Activated T-cell treated with anti-CD3 and anti-CD28 coated beads for 1 hour (primary cell): ENCODE measurements at regions not wholly inside any gene's neighbourhood (a gene's known extent, or its start where the extent isn't known, plus 50 kb on each side); places are given as distances from the start of the nearest gene placed in this dataset.

Experiments used
- DNase-seq: peaks from one replicate; pipeline ENCODE4 v3.0.0-alpha.2; 2020; ENCODE audit warnings: low read depth

DNA sequence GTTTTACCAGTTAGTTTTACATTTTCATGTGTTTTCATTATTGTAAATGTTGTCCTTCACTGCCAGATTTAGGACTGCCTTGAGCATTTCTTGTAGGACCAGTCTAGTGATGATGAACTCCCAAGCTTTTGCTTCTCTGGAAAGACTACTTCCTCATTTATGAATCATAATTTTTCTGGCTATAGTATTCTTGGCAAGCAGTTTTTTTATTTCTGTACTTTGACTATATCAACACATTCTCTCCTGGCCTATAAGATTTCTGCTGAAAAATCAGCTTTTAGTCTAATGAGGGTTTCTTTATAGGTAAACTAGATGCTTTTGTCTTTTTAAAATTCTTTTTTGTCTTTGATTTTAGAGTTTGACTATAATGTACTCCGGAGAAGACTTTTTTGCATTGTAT lies 256.8 kb upstream of the GRAMD2B start:
- no peak for DNase-seq

DNA sequence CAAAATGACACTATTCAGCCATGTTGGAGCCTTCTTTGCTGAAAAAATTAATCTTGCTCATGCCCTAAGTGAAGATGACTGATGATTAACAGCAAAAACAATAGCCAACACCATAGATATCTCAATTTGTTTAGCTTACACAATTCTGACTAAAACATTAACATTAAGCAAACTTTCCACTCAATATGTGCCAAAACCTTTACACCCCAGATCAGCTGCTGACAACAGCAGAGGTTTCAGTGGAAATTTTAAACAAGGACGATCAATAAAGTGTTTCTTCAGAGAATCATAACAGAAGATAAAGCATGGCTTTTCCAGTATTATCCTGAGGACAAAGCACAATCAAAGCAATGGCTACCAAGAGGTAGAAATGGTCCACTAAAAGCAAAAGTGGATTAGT lies 254.4 kb upstream of the GRAMD2B start:
- DNase-seq, result no peak

DNA sequence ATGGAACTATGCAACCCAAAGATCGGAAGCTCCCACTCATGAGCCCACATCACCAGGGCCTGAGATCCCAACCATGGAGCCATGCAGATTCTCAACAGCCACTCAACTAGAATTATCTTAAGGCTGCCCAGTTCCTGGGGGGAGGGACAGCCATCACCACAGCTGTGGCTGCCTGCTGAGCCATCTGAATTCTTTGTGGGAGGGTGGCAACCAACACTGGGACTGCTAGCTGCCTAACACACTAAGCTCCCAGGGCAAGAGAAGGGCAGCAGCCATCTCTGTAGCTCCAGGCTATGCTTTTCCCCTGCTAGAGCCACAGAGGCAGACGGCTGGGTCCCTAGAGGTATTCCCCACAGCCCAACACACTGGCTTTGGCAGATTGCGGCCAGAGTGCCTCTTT lies 251.3 kb upstream of the GRAMD2B start:
- DNase-seq, result no peak

DNA sequence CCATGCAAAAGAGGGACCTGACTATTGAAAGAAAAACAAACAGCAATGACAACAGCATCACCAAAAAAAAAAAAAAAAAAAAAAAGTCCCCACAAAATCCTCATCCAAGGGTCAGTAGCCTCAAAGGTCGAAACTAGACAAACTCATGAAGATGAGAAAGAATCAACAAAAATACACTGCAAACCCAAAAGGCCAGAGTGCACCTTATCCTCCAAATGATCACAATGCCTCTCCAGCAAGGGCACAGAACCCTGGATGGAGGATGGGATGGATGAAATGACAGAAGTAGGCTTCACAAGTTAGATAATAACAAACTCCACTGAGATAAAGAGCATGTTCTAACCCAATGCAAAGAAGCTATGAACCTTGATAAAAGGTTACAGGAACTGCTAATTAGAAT lies 250.4 kb upstream of the GRAMD2B start:
- no peak for DNase-seq

DNA sequence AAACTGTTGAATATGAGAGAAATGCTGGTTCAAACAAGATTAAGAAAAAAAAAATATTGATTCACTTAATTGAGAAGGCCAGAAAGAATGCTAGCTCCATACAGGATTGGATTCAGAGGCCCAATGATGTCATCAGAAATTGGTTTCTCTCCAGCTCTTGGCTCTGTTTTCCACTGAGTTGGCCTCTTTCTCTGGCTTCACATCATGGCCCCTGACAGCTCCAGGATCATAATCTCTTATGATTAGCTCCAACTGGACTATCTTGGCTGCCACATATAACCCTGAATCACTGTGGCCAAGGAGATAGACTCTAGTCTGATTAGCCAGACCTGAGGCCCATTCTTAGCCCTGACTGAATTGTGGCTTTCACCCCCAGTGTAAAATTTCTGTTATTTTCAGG lies 244.7 kb upstream of the GRAMD2B start:
- no peak for DNase-seq

DNA sequence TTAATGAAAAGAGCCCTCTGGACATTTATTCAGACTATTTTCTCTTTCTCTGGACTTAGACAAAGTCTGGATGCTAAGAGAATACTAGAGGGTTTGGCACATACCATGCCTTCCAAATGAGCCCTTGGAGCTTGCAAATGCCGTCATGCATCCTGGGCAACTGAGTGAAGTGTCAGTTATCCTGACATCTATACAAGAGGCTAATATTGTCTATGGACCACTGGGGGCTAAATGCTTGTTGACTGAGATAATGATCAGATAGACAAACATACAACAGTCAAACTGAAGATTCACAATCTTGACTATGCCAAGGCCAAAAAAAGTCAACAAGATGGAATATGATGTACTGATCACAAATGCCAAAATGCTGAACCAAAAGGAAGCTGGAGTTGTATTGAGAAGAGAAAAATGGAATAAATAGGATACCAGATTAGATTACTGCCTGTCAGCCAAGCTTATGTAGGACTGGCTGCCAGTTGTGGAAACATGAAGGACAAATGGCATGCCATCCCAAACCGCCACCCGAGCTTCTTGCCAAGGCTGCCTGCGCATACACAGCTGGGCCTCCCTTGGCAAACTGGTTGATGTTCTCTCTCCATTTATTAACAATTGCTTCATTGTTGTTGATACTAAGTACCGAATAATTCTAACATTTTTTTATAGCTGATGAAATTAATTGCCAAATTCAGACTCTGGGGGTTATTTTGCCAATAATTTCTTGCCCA lies 240.1 kb upstream of the GRAMD2B start:
- no peak for DNase-seq

DNA sequence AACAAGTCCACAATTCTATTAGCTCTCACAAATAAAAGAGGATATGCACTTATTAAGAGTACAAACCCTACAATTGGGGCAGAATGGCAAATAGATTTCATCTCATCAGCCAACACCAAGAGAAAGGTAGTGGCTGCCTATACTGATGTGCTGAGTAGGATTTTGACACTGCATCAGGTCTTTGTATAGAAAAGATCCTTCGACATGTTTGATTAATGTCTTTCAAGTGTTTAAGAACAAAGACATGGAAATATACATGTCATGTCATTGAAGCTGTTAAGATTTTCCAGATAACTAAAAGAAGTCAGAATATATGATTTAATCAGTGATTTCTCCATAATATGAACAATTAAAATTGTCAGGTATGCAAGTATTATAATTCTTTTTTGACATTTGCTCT lies 238.7 kb upstream of the GRAMD2B start:
- DNase-seq, result no peak

DNA sequence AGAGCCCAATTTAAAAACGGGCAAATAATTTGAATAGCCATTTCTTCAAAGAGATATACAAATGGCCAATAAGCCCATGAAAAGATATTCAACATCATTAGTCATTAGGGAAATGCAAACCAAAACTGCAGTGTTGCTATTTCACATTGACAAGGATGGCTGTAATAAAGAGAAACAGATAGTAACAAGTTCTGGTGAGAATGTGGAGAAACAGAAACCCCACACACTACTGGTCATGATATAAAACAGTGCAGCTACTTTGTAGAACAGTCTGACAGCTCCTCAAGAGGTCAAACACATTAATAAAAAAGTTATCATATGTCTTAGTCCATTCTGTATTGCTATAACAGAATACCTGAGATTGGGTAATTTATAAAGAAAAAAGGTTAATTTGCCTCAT lies 237.0 kb upstream of the GRAMD2B start:
- DNase-seq, result no peak

DNA sequence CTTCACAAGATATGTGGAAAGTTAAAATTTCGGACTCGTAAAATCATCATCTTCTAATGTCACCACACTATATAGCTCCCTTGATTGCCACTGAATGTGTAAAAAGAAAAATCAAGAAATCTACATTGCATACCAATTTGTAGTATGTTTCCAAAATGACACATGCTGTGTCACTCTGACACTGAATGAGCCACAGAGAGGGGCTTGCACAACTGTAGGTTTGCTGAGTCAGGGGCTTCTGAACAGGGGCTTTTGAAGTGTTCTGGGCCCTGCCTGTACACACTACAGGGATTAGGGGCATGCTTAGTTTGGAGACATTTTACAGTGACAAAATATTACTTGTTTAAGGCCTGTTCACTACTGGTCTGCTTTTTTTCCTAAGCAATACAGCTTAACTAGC lies 234.4 kb upstream of the GRAMD2B start:
- DNase-seq, result no peak

DNA sequence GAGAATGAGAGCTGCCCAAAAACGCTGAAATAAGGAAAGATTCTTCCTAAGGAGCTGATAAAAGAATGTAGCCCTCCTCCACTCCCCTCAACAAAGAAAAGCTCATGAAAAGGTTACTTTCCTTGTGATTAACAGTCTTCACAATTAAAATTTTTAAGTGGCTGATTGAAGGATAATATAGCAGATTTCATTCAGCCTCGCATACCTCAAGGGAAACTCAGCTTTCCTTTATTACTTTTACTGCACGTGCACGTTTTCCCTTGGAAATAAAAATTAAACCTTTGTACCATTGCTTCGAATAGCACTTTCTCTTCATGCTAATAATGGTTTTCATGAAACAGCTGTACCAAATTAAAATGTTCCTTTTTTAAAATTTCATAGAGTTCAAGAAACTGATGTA lies 234.0 kb upstream of the GRAMD2B start:
- no peak for DNase-seq

DNA sequence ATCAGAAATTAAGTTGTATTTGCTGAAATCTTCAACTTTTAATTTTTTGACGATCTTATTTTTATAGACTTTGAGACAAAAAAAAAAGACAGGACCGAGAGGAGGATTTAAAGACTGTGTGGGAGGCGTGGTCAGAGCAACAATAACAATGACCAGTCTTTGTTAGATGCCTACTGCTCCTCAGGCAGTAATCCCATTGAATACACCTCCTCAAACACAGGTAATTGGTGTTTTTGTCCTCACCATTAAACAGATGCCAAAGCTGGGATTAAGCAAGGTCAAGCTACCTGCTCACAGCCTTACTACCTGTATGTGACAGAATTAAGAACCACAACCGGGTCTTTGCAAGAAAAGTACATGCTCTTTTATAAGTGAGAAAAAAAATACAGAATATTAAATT lies 233.3 kb upstream of the GRAMD2B start:
- no peak for DNase-seq

DNA sequence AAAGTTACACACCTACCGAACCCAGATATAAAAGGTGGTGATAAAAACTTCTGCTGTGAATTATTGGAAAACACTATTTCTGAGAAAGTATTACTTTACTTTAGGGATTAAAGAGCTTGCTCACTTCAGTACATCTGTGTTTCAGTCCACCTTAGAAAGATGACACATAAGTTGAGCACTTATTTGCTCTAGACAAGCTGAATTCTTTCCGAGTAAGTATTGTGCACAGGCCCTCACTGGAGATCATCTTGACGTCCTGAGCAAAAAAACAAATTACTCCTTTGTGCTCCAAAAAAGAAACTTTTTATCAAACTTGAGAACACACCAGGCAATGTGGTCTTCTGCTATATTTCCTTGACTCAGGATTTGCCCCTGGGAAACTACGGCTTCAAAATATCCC lies 231.0 kb upstream of the GRAMD2B start:
- no peak for DNase-seq

DNA sequence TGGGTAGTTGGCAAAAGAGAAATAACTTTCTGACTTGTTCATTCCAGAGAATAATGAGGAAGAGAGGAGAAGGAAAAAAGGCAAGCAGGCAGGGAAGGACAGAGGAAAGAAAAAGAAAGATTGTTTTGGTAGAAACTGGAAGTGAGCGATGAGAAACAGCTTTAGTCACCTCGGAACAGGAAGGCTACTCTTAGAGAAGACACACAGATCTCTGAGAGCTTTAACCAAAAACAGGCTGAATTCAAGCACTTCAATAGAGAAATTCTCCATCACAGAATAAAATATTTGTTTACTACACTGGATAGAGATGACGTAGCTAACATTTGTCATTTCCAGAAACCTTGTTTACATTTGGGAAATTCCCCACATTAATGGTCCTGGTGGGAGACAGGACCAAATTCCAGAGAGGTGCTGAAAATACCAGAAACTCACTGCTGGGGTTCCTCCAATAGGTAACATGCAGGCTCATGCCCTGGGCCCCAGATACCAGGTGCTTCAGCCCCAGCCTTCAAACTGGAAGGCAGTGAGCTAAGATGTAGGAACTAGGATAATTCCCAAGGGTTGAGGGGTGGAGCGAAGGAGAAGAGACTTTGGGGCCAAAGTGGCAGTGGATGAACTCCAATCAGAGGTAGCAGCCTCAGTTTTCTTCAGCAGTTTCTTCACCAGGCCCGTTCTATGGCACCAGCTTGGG lies 227.7 kb upstream of the GRAMD2B start:
- DNase-seq, result no peak

DNA sequence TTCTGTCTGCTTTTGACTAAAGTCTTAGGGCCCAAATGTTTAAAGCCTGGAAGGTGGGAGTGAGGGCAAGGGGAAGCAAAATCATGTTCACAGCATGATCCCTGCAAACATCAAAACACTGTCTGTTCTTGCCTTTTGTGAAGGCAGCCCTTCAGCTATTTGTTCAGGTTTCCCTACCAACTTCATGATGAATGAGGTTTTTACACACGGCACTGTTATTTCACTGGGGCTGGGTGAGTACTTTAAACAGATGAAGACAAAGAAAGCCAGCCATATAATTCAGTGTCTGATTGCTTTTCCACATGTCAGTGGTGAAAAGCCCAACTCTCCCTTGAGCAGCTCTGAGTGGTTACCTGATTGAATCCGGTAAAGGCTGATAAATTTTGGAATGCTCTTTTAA lies 224.7 kb upstream of the GRAMD2B start:
- DNase-seq, result no peak

DNA sequence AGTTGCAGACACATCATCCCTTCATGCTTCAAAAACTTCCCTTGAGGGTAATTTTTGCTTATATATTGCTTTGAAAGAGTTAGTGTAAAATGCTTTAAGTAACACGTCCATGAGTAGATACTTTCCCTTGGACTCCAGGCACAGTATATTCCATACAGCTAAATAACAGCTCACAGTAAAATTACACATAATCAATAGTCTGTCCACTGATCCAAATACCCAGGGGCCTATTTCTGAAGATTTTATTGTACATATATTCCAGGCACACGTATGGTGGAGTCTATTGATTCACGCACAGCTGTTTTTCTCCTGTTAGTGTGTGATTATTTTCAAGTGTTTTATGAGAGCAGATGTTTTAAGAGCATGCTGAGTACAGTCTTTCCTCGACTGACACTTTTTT lies 223.7 kb upstream of the GRAMD2B start:
- DNase-seq, result no peak

DNA sequence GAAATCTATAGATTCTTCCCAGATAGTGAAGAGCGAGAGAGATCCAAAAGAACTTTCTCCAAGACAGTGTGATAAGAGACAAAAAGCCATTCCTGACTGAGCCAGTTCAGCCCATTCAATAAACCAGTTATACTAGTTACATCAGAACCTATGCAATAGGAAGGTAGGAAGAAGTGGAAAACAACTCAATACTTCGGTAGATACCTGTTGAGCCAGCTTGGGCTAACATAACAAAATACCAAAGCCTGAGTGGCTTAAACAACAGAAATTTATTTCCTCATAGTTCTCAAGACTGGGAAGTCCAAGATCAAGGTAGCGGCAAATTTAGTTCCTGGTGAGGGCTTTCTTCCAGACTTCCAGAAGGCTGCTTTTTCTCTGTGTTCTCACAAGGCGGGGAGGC lies 214.5 kb upstream of the GRAMD2B start:
- DNase-seq, result no peak

DNA sequence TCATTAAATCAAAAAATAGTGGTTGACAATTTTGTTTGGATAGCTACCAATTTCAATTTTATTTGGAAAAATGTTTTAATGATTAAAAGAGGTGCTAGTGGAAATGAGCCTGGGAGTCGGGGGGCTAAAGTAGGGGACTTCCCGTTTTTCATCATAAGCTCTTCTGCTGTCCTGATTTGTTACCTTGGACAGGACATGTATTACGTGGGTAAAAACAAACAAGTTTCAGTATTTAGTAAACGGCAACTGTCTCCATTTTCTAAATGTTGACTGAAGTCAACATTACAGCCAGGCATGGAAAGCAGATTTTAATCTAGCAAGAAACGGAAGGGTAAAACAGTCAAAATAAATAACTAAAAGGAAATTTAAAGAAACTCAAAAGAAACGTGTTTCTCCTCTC lies 212.3 kb upstream of the GRAMD2B start:
- DNase-seq, result no peak

DNA sequence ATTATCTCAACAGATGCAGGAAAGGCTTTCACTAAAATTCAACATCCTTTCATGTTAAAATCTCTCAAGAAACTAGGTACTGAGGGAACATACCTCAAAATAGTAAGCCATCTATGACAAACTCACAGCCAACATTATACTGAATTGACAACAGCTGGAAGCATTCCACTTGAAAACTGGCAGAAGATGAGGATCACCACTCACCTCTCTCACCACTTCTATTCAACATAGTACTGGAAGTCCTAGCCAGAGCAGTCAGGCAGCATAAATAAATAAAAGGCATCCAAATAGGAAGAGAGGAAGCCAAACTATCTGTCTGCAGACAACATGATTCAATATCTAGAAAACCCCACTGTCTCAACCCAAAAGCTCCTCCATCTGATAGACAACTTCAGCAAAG lies 203.6 kb upstream of the GRAMD2B start:
- no peak for DNase-seq

DNA sequence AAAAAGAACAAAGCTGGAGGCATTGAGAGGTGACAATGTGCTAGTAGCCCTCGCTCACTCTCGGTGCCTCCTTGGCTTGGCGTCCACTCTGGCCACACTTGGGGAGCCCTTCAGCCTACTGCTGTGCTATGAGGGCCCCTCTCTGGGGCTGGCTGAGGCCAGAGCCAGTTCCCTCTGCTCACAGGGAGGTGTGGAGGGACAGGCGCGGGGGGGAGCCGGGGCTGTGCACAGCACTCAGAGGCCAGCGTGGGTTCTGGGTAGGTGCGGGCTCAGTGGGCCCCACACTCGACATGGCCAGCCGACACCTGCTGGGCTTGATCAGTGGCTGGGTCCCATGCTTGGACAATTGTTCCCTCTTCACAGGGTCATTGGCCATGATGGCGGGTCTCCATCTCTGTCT lies 202.5 kb upstream of the GRAMD2B start:
- DNase-seq, result no peak

DNA sequence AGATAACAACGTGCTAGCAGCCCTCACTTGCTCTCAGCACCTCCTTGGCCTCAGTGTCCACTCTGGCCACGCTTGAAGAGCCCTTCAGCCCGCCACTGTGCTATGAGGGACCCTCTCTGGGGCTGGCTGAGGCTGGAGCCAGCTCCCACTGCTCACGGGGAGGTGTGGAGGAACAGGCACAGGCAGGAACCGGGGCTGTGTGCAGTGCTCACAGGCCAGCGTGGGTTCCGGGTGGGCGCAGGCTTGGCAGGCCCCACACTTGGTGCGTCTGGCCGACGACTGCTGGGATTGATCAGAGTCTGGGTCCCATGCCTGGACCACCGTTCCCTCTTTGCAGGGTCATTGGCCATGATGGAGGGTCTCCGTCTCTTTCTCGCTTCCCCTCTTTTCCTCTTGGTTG lies 194.3 kb upstream of the GRAMD2B start:
- no peak for DNase-seq

DNA sequence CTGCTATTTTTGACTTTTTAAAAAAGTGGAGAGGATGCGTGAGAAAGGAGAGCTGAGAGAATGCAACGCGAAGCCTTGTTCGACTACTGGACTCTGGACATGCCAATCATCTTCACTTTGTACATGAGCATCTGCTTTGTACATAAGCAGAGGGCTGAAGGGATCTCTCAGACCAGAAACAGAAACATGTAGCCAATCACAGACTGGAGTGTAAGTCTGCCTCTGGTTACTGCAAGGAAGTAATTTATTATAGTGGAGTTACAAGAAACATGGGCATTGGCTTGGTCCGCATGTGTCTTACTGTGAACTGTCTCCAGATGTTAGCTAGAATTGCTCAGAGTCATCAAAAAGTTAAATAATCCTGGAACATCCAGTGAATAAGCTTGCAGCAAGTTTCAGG lies 190.0 kb upstream of the GRAMD2B start:
- no peak for DNase-seq

DNA sequence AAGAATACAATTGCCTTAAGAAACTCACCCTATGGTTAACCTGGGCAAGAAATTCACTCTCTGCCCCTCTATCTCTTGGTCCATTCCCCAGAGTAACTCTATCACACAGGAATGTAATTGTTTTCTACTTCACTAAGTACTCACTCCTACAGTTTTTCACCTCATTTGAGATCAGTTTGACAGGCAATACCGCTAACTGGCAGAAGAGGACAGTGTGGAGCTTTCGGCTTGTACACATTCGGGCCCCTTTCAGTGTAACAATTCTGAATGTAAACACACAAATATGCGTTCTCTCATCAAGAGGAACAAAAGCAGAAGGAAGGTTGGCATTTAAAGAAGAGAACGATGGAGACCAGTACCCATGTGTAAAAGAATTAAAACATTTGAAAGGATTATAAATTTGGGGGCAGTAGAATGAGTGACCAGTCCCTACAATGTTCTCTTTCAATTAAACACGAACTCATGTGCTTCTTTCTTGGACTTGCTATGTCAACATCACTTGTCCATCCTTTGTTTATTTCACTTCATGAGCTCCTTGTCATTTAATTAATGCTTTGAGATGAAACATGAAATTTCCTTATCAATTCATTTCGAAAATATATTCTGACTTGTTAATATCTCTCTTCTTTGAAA lies 188.5 kb upstream of the GRAMD2B start:
- DNase-seq, result no peak

DNA sequence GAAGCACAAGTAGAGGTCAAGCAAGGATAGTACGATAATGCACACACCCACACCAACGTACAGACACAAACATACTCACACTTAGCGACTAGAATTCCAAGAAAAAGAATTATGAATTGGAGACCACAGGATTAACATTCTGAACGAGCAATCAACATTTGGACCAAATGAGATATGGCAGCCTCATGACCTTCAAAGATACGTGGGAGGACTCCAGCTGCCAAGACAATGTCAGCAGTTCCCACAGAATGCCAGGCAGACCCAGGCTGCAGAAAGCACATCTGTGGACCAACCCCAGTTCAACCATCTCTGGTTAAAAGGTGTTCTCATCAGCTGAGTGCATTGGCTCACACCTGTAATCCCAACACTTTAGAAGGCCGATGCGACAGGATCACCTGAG lies 187.6 kb upstream of the GRAMD2B start:
- DNase-seq, result no peak

DNA sequence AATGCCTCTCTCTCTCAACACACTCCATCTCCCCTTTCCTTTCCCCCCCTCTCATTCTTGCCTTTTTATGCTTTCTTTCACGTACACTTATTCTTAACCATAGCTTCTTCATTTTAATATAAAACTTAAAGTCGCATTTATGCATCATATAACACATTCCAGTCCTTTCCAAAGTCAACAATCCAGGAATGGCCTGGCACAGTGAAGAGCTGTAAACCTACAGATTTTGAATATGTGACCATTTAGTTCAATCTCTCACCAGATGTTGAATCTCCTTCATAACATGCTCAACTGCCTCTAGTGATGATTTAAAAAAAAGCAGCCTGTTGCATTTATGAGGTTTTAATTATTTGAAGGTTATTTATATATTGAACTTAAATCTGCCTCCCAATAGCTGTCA lies 186.2 kb upstream of the GRAMD2B start:
- no peak for DNase-seq
